Common myeloid progenitor, CD34-positive (primary cell): ENCODE measurements at regions not wholly inside any gene's neighbourhood (a gene's known extent, or its start where the extent isn't known, plus 50 kb on each side); places are given as distances from the start of the nearest gene placed in this dataset.
"Not testable (repeated sequence)": the region's sequence is repeated elsewhere in the genome, so short reads cannot be mapped to it uniquely, and the experiment has no call there.

ENCODE experiments used
- CTCF ChIA-PET: fragments of 350-600 bp; sonication (Branson Sonifier 250); formaldehyde crosslinking; loops from one replicate; lab custom pipeline; 2021; ENCODE audit warnings: antibody characterized with exemption; lab: Charles Lee
- POLR2A ChIA-PET: fragments of 350-600 bp; sonication (Branson Sonifier 250); formaldehyde crosslinking; loops from one replicate; lab custom pipeline; 2021; ENCODE audit warnings: antibody characterized with exemption; lab: Charles Lee
- DNase-seq, 3 donors: peaks; one replicate each; pipeline versions ENCODE4 v3.0.0 to v3.0.0-alpha.2; 2013
- H3K27ac ChIP-seq, 2 experiments: 1 replicate in 1 of 2; 2 replicates in 1 of 2; pipeline ENCODE4 v1.7.0; 2013; ENCODE audit warnings: inconsistent platforms in 2 of 2, low read length in 2 of 2, mild to moderate bottlenecking in 2 of 2, low read depth in 1 of 2, moderate library complexity in 1 of 2; ENCODE audit not compliant: severe bottlenecking in 2 of 2, insufficient read depth in 1 of 2, poor library complexity in 1 of 2
- H3K27me3 ChIP-seq, 5 experiments: replicated peaks in 2 of 5; 1 replicate in 3 of 5; 2 replicates in 2 of 5; pipeline versions ENCODE4 v1.6.1 to v1.7.0; 2013; ENCODE audit warnings: low read length in 4 of 5, mild to moderate bottlenecking in 2 of 5, moderate library complexity in 2 of 5, inconsistent platforms in 1 of 5; ENCODE audit not compliant: insufficient read depth in 5 of 5, control insufficient read depth in 4 of 5
- H3K36me3 ChIP-seq, 4 experiments: 1 replicate in 2 of 4; 2 replicates in 2 of 4; pipeline versions ENCODE4 v1.6.1 to v1.7.0; 2013; ENCODE audit warnings: low read length in 3 of 4, control low read depth in 1 of 4, mild to moderate bottlenecking in 1 of 4; ENCODE audit not compliant: control insufficient read depth in 4 of 4, insufficient read depth in 4 of 4
- H3K4me1 ChIP-seq, 4 experiments: 1 replicate in 3 of 4; 2 replicates in 1 of 4; pipeline versions ENCODE4 v1.6.1 to v1.7.1; 2013; ENCODE audit warnings: low read length in 3 of 4, mild to moderate bottlenecking in 3 of 4, control low read depth in 1 of 4, inconsistent platforms in 1 of 4, moderate library complexity in 1 of 4; ENCODE audit not compliant: control insufficient read depth in 4 of 4, insufficient read depth in 4 of 4; ENCODE audit errors: control extremely low read depth in 1 of 4
- H3K4me3 ChIP-seq, 7 experiments: 1 replicate in 4 of 7; 2 replicates in 3 of 7; pipeline versions ENCODE4 v1.5.1 to v1.7.0; 2013; ENCODE audit warnings: mild to moderate bottlenecking in 7 of 7, low read length in 6 of 7, moderate library complexity in 6 of 7, inconsistent platforms in 2 of 7, low read depth in 2 of 7, control low read depth in 1 of 7; ENCODE audit not compliant: insufficient read depth in 4 of 7, control insufficient read depth in 1 of 7; ENCODE audit errors: extremely low read depth in 1 of 7
- H3K9me3 ChIP-seq, 5 experiments: 1 replicate in 4 of 5; 2 replicates in 1 of 5; pipeline versions ENCODE4 v1.6.1 to v1.7.1; 2013; ENCODE audit warnings: low read length in 4 of 5, mild to moderate bottlenecking in 2 of 5, inconsistent platforms in 1 of 5, low read depth in 1 of 5, moderate library complexity in 1 of 5; ENCODE audit not compliant: control insufficient read depth in 4 of 5, insufficient read depth in 2 of 5; ENCODE audit errors: control extremely low read depth in 1 of 5
- WGBS: methylation state at CpG from one replicate; pipeline ENCODE4 v1.1.5; 2013; ENCODE audit not compliant: insufficient coverage; 5-methylcytosine and 5-hydroxymethylcytosine counted together

DNA sequence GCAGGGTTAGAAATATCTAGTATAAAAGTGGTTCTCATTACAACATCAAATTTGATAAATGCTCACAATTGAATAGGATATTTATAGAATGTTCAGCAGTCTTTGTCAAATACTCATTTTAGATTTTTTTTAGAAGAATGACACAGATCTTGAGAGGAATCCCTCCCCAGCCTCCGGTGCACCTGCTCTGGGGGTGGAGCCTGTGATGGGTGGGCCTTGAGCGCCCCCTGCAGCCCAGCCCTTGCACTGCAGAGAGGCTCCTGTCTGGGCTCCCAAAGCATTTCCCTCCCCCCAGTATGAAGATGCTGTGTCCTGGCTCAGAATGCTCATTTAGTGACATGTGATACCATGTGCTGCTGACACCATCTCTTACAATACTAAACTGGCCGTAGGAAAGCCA lies 792.3 kb downstream of the TMEM121 start:
- peak; percentile 52 to 82 (median 75) for DNase-seq
- Histone ChIP-seq H3K27ac (no peak overlapping the region), H3K4me3 (no peak overlapping the region), H3K9me3 (peaks cover 0 to 6% (median 0%) of the 10 kb centered on the region in 5 experiments), H3K4me1 (peaks cover 0 to 7% (median 3%) of the 10 kb centered on the region in 4 experiments), H3K36me3 (no peaks in the 10 kb centered on the region), H3K27me3 (peaks cover 0 to 3% (median 0%) of the 10 kb centered on the region in 5 experiments)
- ChIA-PET POLR2A (no interaction called here), CTCF (interaction anchor here (0.8 to 5.0 kb wide), 20 partner anchors 9 to 148 kb away, joined by 3 to 23 read pairs (median 4); no protein-coding TSS in a partner anchor)
- WGBS = 26% methylated on average over 3 of the region's 3 CpGs

- H3K27me3 ChIP-seq, H3K9me3 ChIP-seq, H3K36me3 ChIP-seq, POLR2A ChIA-PET, CTCF ChIA-PET, H3K4me1 ChIP-seq, H3K27ac ChIP-seq, H3K4me3 ChIP-seq: not testable (repeated sequence)
- peak in 1 of 3 donors; percentile 45 for DNase-seq
- WGBS = 86% methylated on average over 16 of the region's 17 CpGs
Observed at GRCh38 chr14:106323970-106324369, 797.6 kb downstream of the TMEM121 start.

- Histone ChIP-seq H3K36me3 (no peaks in the 10 kb centered on the region), H3K4me3 (no peak overlapping the region), H3K27me3 (peaks cover 0 to 4% (median 0%) of the 10 kb centered on the region in 5 experiments), H3K27ac (no peak overlapping the region), H3K9me3 (no peaks in the 10 kb centered on the region), H3K4me1 (peaks cover 0 to 4% (median 0%) of the 10 kb centered on the region in 4 experiments)
- ChIA-PET CTCF (interaction anchor here (0.7 to 1.1 kb wide), 6 partner anchors 14 to 94 kb away, joined by 3 to 5 read pairs (median 4); no protein-coding TSS in a partner anchor), POLR2A (interaction anchor here (1.3 kb wide), 1 partner anchor 10 kb away, joined by 3 read pairs; no protein-coding TSS in a partner anchor)
- WGBS = 82% methylated on average over 3 of the region's 3 CpGs
- no peak for DNase-seq
Observed at GRCh38 chr14:106327234-106327633, 800.9 kb downstream of the TMEM121 start.

GRCh38 chr14:106327702-106328353 lies 801.4 kb downstream of the TMEM121 start:
- 83% methylated on average over 4 of the region's 4 CpGs for WGBS
- not testable (repeated sequence) for H3K9me3 ChIP-seq, H3K27me3 ChIP-seq, H3K4me1 ChIP-seq, H3K36me3 ChIP-seq, H3K4me3 ChIP-seq, DNase-seq, H3K27ac ChIP-seq
- CTCF ChIA-PET = interaction anchor here (0.7 to 1.1 kb wide), 6 partner anchors 14 to 93 kb away, joined by 3 to 5 read pairs (median 4); no protein-coding TSS in a partner anchor
- POLR2A ChIA-PET = interaction anchor here (1.3 kb wide), 1 partner anchor 10 kb away, joined by 3 read pairs; no protein-coding TSS in a partner anchor

- WGBS = 93% methylated on average over 3 of the region's 4 CpGs
Observed at GRCh38 chr14:106329243-106329642, 802.9 kb downstream of the TMEM121 start.

DNA sequence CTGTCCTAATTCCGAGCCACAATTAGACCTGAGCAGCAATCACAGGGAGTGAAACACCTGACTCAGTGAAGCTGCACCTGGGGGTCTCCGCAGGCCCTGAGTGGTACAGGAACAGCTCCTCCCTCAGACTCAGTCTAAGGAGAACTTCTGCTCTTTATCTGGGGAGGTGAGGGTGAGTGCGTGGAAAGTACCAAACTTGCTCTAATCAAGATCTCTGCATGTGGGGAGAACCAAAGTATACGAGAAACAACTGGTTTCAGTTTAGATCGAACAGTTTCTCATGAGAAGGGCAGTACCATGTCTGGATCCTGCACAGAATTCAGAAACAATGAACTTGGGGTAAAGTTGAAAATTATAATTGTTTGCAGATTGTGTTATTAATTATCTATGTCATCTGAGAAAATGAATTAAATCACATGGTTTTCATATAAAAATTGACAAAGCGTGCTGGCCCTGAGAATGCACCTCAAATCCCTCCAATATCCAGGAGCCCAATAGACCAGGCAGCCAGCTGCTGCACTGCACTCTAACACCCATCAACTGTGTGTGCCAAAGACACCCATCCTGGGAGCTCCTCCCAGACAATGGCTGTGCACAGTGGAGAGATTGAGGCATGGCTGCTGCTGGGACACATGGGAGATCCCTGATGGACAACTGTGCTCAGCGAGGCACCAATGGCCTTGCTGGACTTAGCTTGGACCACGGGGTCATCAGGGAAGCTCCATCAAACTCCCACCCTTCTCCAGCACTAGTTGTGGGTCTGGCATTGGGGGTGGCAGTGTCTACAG lies 803.8 kb downstream of the TMEM121 start:
- H3K4me3 ChIP-seq, H3K9me3 ChIP-seq, DNase-seq, H3K27me3 ChIP-seq, POLR2A ChIA-PET, H3K27ac ChIP-seq, H3K36me3 ChIP-seq: not testable (repeated sequence)
- WGBS = 70% methylated on average over 3 of the region's 8 CpGs
- H3K4me1 ChIP-seq = peaks cover 0 to 12% (median 0%) of the 10 kb centered on the region in 4 experiments
- CTCF ChIA-PET = interaction anchor here (1.3 kb wide), 1 partner anchor 94 kb away, joined by 3 read pairs; no protein-coding TSS in a partner anchor

More at GRCh38 chr14:106329243-106329642, 802.9 kb downstream of the TMEM121 start:
- H3K4me1 ChIP-seq, H3K9me3 ChIP-seq, POLR2A ChIA-PET, H3K4me3 ChIP-seq, H3K36me3 ChIP-seq, H3K27me3 ChIP-seq, DNase-seq, H3K27ac ChIP-seq: not testable (repeated sequence)
- CTCF ChIA-PET = interaction anchor here (0.8 kb wide), 1 partner anchor 18 kb away, joined by 5 read pairs; no protein-coding TSS in a partner anchor
